PFSK-1 (cell line): ENCODE measurements at regions not wholly inside any gene's neighbourhood (a gene's known extent, or its start where the extent isn't known, plus 50 kb on each side); places are given as distances from the start of the nearest gene placed in this dataset.

ENCODE experiments used
- FOXP2 ChIP-seq: optimal IDR thresholded peaks from 2 replicates; pipeline ENCODE3; 2011; ENCODE audit warnings: borderline replicate concordance, control low read depth, inconsistent platforms; ENCODE audit not compliant: insufficient read depth; ENCODE audit errors: extremely low read length, extremely low read depth
- POLR2AphosphoS5 ChIP-seq: IDR thresholded peaks from 2 replicates; pipeline ENCODE4 v1.6.1; 2012; ENCODE audit warnings: low read depth, mild to moderate bottlenecking, control low read depth, low read length, moderate library complexity
- REST ChIP-seq, 2 experiments: IDR thresholded peaks; 2 replicates each; pipeline versions ENCODE4 v1.6.1 to v1.8.0; 2011 to 2012; ENCODE audit warnings: low read depth in 2 of 2, low read length in 2 of 2, control low read depth in 1 of 2, inconsistent platforms in 1 of 2, mild to moderate bottlenecking in 1 of 2, moderate library complexity in 1 of 2; ENCODE audit not compliant: insufficient read depth in 1 of 2
- SIN3A ChIP-seq: IDR thresholded peaks from 2 replicates; pipeline ENCODE4 v1.6.1; 2012; ENCODE audit warnings: mild to moderate bottlenecking, low read length, moderate library complexity, borderline replicate concordance; ENCODE audit not compliant: insufficient read depth
- TAF1 ChIP-seq: IDR thresholded peaks from 2 replicates; pipeline ENCODE4 v1.6.1; 2012; ENCODE audit warnings: low read length, control low read depth, borderline replicate concordance; ENCODE audit not compliant: insufficient read depth

GRCh38 chr21:43318368-43318767 is 108.6 kb downstream of the SIK1 start:
- no peak for TF ChIP-seq POLR2AphosphoS5
- no peak for TF ChIP-seq SIN3A
- no peak for TF ChIP-seq TAF1
- no peak for TF ChIP-seq REST (IDR thresholded peaks at IDR 0.05; ENCODE audit: insufficient read depth in 1 of 2, low read depth in 2 of 2, low read length in 2 of 2)
- TF ChIP-seq FOXP2: no peak

- TF ChIP-seq POLR2AphosphoS5 (no peak), REST (IDR thresholded peaks at IDR 0.05; ENCODE audit: insufficient read depth in 1 of 2, low read depth in 2 of 2, low read length in 2 of 2) (no peak), TAF1 (no peak), FOXP2 (no peak), SIN3A (no peak)
Measured at GRCh38 chr21:43317959-43318358, 109.0 kb downstream of the SIK1 start.

GRCh38 chr21:43317254-43317748 is 109.6 kb downstream of the SIK1 start:
- TF ChIP-seq SIN3A (no peak), FOXP2 (no peak), POLR2AphosphoS5 (no peak), TAF1 (no peak), REST (IDR thresholded peaks at IDR 0.05; ENCODE audit: insufficient read depth in 1 of 2, low read depth in 2 of 2, low read length in 2 of 2) (no peak)

GRCh38 chr21:43316156-43316845 is 110.6 kb downstream of the SIK1 start:
- TF ChIP-seq REST (IDR thresholded peaks at IDR 0.05; ENCODE audit: insufficient read depth in 1 of 2, low read depth in 2 of 2, low read length in 2 of 2) (no peak), TAF1 (no peak), SIN3A (no peak), FOXP2 (no peak), POLR2AphosphoS5 (no peak)
